ENCODE measurements at regions not wholly inside any gene's neighbourhood (a gene's known extent, or its start where the extent isn't known, plus 50 kb on each side); places are given as distances from the start of the nearest gene placed in this dataset.

DNA sequence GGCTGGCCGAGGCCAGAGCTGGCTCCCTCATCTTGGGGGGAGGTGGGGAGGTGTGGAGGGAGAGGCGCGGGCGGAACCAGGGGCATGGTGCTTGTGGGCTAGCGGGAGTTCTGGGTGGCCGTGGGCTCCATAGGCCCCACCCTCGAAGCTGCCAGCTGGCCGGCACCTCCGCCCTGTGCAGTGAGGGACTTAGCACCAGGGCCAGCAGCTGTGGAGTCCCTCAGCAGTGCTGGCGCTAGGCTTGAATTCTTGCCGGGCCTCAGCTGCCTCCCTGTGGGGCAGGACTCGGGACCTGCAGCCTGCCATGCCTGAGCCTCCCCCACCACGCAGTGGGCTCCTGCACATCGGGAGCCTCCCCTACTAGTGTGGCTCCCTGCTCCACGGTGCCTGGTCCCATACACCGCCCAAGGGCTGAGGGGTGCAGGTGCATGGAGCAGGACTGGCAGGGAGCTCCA, 603.3 kb downstream of the PCDH18 start:
- TF ChIP-seq, protein P1, sequence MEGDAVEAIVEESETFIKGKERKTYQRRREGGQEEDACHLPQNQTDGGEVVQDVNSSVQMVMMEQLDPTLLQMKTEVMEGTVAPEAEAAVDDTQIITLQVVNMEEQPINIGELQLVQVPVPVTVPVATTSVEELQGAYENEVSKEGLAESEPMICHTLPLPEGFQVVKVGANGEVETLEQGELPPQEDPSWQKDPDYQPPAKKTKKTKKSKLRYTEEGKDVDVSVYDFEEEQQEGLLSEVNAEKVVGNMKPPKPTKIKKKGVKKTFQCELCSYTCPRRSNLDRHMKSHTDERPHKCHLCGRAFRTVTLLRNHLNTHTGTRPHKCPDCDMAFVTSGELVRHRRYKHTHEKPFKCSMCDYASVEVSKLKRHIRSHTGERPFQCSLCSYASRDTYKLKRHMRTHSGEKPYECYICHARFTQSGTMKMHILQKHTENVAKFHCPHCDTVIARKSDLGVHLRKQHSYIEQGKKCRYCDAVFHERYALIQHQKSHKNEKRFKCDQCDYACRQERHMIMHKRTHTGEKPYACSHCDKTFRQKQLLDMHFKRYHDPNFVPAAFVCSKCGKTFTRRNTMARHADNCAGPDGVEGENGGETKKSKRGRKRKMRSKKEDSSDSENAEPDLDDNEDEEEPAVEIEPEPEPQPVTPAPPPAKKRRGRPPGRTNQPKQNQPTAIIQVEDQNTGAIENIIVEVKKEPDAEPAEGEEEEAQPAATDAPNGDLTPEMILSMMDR (IDR thresholded peaks at IDR 0.05) = no peak
- no peak for TF ChIP-seq POLR2A (IDR thresholded peaks at IDR 0.05)
